ENCODE measurements at regions not wholly inside any gene's neighbourhood (a gene's known extent, or its start where the extent isn't known, plus 50 kb on each side); places are given as distances from the start of the nearest gene placed in this dataset.

DNA sequence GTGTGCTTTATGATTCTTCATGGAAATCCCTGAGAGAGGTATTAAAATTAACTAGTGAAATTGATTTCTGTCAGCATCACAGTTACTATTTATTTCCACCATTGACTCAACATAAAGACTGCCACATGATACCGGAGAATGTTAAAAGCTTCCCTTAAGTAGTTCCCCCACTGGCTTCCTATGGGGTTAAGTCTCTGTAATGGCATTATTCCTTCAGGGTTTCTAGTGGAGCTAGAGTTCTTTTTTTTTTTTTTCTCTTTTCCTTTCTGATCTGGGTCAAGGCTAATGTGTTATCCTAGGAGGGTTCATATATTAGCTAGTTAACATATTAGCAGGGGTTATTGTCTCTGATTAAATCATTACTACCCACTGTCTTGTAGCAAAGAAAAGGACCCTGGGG is 1919.1 kb upstream of the PIK3C3 start:
- no peak for TF ChIP-seq CTCF (IDR thresholded peaks at IDR 0.05)
- Histone ChIP-seq H3K4me1 (ENCODE audit: control insufficient read depth in 1 of 2, low read depth in 2 of 2) (no peaks in the 10 kb centered on the region), H3K36me3 (no peaks in the 10 kb centered on the region), H3K4me3 (no peak overlapping the region), H3K27me3 (replicated peaks; ENCODE audit: insufficient read depth) (no peaks in the 10 kb centered on the region), H3K27ac (no peak overlapping the region), H3K9me3 (no peaks in the 10 kb centered on the region)
- no peak for DNase-seq (ENCODE audit: low spot score)
- no peak for ATAC-seq (ENCODE audit: insufficient number of reproducible peaks, low FRiP score, low read depth)

- ATAC-seq (ENCODE audit: insufficient number of reproducible peaks, low FRiP score, low read depth): no peak
- H3K27ac ChIP-seq: no peak overlapping the region
- H3K9me3 ChIP-seq: no peaks in the 10 kb centered on the region
- no peak for DNase-seq (ENCODE audit: low spot score)
- no peaks in the 10 kb centered on the region for H3K4me1 ChIP-seq (ENCODE audit: control insufficient read depth in 1 of 2, low read depth in 2 of 2)
- no peak for TF ChIP-seq CTCF (IDR thresholded peaks at IDR 0.05)
- no peaks in the 10 kb centered on the region for H3K27me3 ChIP-seq (replicated peaks; ENCODE audit: insufficient read depth)
- H3K4me3 ChIP-seq: no peak overlapping the region
- H3K36me3 ChIP-seq: no peaks in the 10 kb centered on the region
Observed at GRCh38 chr18:40032076-40032475, 1923.0 kb upstream of the PIK3C3 start.

DNA sequence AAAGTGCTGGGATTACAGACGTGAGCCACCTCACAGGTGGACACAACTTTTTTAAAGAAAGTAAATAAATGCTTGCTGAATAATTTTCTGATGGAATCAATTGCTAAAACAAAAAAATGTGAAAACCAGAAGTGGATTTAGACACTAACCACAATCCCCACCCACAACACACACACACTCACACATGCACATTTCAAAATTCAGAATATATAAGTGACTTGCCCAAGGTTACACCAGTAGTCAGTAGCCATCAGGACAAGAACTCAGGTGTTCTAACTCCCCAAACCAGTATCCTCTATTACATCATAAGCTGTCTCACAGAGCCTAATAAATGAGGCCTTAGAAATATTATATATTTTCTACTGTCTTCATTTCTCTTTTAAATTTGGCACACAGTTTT is 1923.6 kb upstream of the PIK3C3 start:
- ATAC-seq (ENCODE audit: insufficient number of reproducible peaks, low FRiP score, low read depth) (no peak), DNase-seq (ENCODE audit: low spot score) (no peak)
- no peaks in the 10 kb centered on the region for H3K9me3 ChIP-seq
- H3K4me1 ChIP-seq (ENCODE audit: control insufficient read depth in 1 of 2, low read depth in 2 of 2): no peaks in the 10 kb centered on the region
- H3K27ac ChIP-seq: no peak overlapping the region
- H3K27me3 ChIP-seq (replicated peaks; ENCODE audit: insufficient read depth): no peaks in the 10 kb centered on the region
- no peak overlapping the region for H3K4me3 ChIP-seq
- no peak for TF ChIP-seq CTCF (IDR thresholded peaks at IDR 0.05)
- H3K36me3 ChIP-seq: no peaks in the 10 kb centered on the region

DNA sequence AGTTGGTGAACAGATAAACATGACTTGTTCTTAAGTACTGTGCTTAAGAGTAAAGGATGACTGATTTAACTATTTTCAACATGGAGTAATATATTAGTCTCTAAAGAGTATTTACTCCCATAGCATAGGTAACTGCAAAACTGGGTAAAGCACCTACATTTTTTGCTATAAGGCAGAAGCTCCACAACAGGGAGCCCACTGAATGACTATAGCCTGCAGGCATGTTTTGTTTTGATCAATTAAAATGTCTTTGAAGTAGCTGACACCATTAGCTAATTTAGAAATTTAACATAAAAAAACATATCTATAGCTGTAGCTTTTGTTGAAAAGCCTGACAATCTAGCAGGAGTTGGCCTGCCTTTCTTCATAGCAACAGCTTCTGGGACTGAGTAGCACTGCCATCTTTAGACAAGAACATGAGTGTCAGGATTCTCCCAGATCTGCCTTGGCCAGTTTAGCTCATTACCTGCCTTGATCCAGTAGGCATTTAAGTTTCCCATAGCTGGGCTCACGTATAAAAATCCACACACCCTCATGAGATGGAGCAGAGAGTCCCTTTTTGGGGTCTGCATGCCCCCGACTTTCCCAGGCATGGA is 1935.1 kb upstream of the PIK3C3 start:
- H3K27ac ChIP-seq: no peak overlapping the region
- DNase-seq (ENCODE audit: low spot score) (no peak), ATAC-seq (ENCODE audit: insufficient number of reproducible peaks, low FRiP score, low read depth) (no peak)
- no peak overlapping the region for H3K4me3 ChIP-seq
- TF ChIP-seq CTCF (IDR thresholded peaks at IDR 0.05): no peak
- no peaks in the 10 kb centered on the region for H3K9me3 ChIP-seq
- H3K36me3 ChIP-seq: no peaks in the 10 kb centered on the region
- H3K27me3 ChIP-seq (replicated peaks; ENCODE audit: insufficient read depth): no peaks in the 10 kb centered on the region
- no peaks in the 10 kb centered on the region for H3K4me1 ChIP-seq (ENCODE audit: control insufficient read depth in 1 of 2, low read depth in 2 of 2)

DNA sequence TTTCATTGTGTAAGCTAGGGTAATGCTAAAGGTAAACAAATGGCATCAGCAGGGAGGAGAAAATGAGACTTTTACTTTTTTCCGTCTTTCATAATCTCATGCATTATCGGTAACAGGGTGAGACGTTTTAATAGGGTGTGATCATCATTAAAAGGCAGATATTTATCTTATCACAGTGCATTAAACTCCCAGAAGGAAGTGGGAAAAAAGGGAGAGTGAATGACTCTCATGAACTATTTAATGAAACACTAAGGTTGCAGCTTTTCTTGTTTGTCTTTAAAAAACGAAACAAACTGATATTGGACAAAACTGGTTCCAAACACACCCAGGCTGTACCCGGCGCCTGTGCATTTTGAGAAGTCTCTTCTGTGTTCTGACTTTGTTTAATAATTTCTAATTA is 1936.8 kb upstream of the PIK3C3 start:
- TF ChIP-seq CTCF (IDR thresholded peaks at IDR 0.05): no peak
- Histone ChIP-seq H3K27ac (no peak overlapping the region), H3K9me3 (no peaks in the 10 kb centered on the region), H3K4me3 (no peak overlapping the region), H3K4me1 (ENCODE audit: control insufficient read depth in 1 of 2, low read depth in 2 of 2) (no peaks in the 10 kb centered on the region), H3K36me3 (no peaks in the 10 kb centered on the region), H3K27me3 (replicated peaks; ENCODE audit: insufficient read depth) (no peaks in the 10 kb centered on the region)
- DNase-seq (ENCODE audit: low spot score) (no peak), ATAC-seq (ENCODE audit: insufficient number of reproducible peaks, low FRiP score, low read depth) (no peak)
